Testis (tissue), 2 donors: ENCODE measurements at regions not wholly inside any gene's neighbourhood (a gene's known extent, or its start where the extent isn't known, plus 50 kb on each side); places are given as distances from the start of the nearest gene placed in this dataset.

Source experiments
- CTCF ChIP-seq, 3 experiments: fragments of 450-650 bp in 2 of 3; fragments of 200-600 bp in 1 of 3; sonication (generic) in 1 of 3; IDR thresholded peaks; one replicate each; pipeline ENCODE4 v1.5.1; 2016 to 2019; ENCODE audit warnings: antibody characterized with exemption in 3 of 3, mild to moderate bottlenecking in 2 of 3, moderate library complexity in 1 of 3
- POLR2A ChIP-seq: fragments of 450-650 bp; IDR thresholded peaks from one replicate; pipeline ENCODE4 v1.6.1; 2017; ENCODE audit warnings: antibody characterized with exemption, mild to moderate bottlenecking, moderate library complexity

- no peak for TF ChIP-seq CTCF (IDR thresholded peaks at IDR 0.05)
- no peak for TF ChIP-seq POLR2A
Observed at GRCh38 chr1:95994643-95995042, 726.9 kb upstream of the PTBP2 start.
